Endothelial cell of umbilical vein (primary cell): ENCODE measurements at regions not wholly inside any gene's neighbourhood (a gene's known extent, or its start where the extent isn't known, plus 50 kb on each side); places are given as distances from the start of the nearest gene placed in this dataset.

Experiments used
- BruUV-seq: library from RNA; stranded (reverse); fragments of 400-500 nt; replicated peaks from 2 replicates; lab custom pipeline; 2021; lab: Mats Ljungman, UMichigan
- CTCF ChIA-PET: fragments of 300-600, 350-600 bp; sonication (Branson Sonifier 250); formaldehyde crosslinking; loops from one replicate; lab custom pipeline; 2021; ENCODE audit warnings: antibody characterized with exemption, inconsistent platforms; lab: Charles Lee
- POLR2A ChIA-PET: fragments of 300-600, 350-600 bp; sonication (Branson Sonifier 250); formaldehyde crosslinking; loops from one replicate; lab custom pipeline; 2021; ENCODE audit warnings: antibody characterized with exemption, inconsistent platforms; lab: Charles Lee
- DNase-seq: peaks from one replicate; pipeline ENCODE4 v3.0.0-alpha.2; 2011; ENCODE audit warnings: low read depth, low spot score
- FAIRE-seq: peaks from 2 replicates; lab custom pipeline; 2011; peaks lifted over from hg19 to GRCh38; lab: Jason Lieb, UNC
- H2AFZ ChIP-seq: 2 replicates; pipeline ENCODE4 v1.6.0; 2012; ENCODE audit warnings: low read depth, low read length, control low read depth, inconsistent platforms
- H3K27ac ChIP-seq: 2 replicates; pipeline ENCODE4 v1.5.1; 2011; ENCODE audit warnings: low read depth, mild to moderate bottlenecking, control low read depth, low read length, moderate library complexity; ENCODE audit not compliant: insufficient read depth
- H3K27me3 ChIP-seq, 2 experiments: 2 replicates each; pipeline versions ENCODE4 v1.6.0 to v1.6.1; 2011; ENCODE audit warnings: low read length in 2 of 2, mixed read lengths in 1 of 2; ENCODE audit not compliant: control insufficient read depth in 2 of 2, insufficient read depth in 2 of 2
- H3K36me3 ChIP-seq, 2 experiments: 2 replicates in 1 of 2; 3 replicates in 1 of 2; pipeline ENCODE4 v1.5.1; 2011; ENCODE audit warnings: low read length in 2 of 2, mild to moderate bottlenecking in 1 of 2, moderate library complexity in 1 of 2; ENCODE audit not compliant: control insufficient read depth in 2 of 2, insufficient read depth in 2 of 2; ENCODE audit errors: extremely low read depth in 1 of 2
- H3K4me1 ChIP-seq: 3 replicates; pipeline ENCODE4 v1.5.1; 2011; ENCODE audit warnings: mild to moderate bottlenecking, low read length; ENCODE audit not compliant: control insufficient read depth, insufficient read depth; ENCODE audit errors: extremely low read depth
- H3K4me2 ChIP-seq: 2 replicates; pipeline ENCODE4 v1.6.1; 2011; ENCODE audit warnings: low read length, control low read depth, mixed read lengths; ENCODE audit not compliant: insufficient read depth
- H3K4me3 ChIP-seq, 3 experiments: fragments of 200-600 bp in 1 of 3; sonication (generic), shearing (Covaris generic) in 1 of 3; replicated peaks in 1 of 3; 2 replicates each; pipeline ENCODE4 v1.5.1; 2011 to 2016; ENCODE audit warnings: control low read depth in 3 of 3, low read length in 3 of 3, mild to moderate bottlenecking in 2 of 3, inconsistent platforms in 1 of 3, low read depth in 1 of 3, moderate library complexity in 1 of 3; ENCODE audit not compliant: insufficient read depth in 1 of 3
- H3K79me2 ChIP-seq: 2 replicates; pipeline ENCODE4 v1.6.0; 2012; ENCODE audit warnings: low read length, inconsistent platforms; ENCODE audit not compliant: control insufficient read depth, insufficient read depth
- H3K9ac ChIP-seq: replicated peaks from 2 replicates; pipeline ENCODE3; 2011; ENCODE audit warnings: low read length, control low read depth; ENCODE audit not compliant: insufficient read depth; ENCODE audit errors: extremely low read depth
- H3K9me1 ChIP-seq: replicated peaks from 3 replicates; pipeline ENCODE4 v1.6.0; 2011; ENCODE audit warnings: mild to moderate bottlenecking, low read length; ENCODE audit not compliant: control insufficient read depth, insufficient read depth; ENCODE audit errors: extremely low read depth
- H3K9me3 ChIP-seq: replicated peaks from 2 replicates; pipeline ENCODE4 v1.5.1; 2012; ENCODE audit warnings: low read length, inconsistent platforms; ENCODE audit not compliant: control insufficient read depth, insufficient read depth
- H4K20me1 ChIP-seq: replicated peaks from 2 replicates; pipeline ENCODE3; 2011; ENCODE audit warnings: mild to moderate bottlenecking, low read length; ENCODE audit not compliant: control insufficient read depth, insufficient read depth; ENCODE audit errors: extremely low read depth
- CTCF ChIP-seq, 2 donors: IDR thresholded peaks; 1 replicate in 1 of 2; 2 replicates in 1 of 2; pipeline ENCODE4 v1.5.1; 2011; ENCODE audit warnings: low read length in 2 of 2, mild to moderate bottlenecking in 2 of 2, moderate library complexity in 2 of 2, control low read depth in 1 of 2, inconsistent platforms in 1 of 2, low read depth in 1 of 2; ENCODE audit not compliant: insufficient read depth in 1 of 2; ENCODE audit errors: extremely low read depth in 1 of 2
- EZH2 ChIP-seq: IDR thresholded peaks from 2 replicates; pipeline ENCODE4 v1.6.1; 2012; ENCODE audit warnings: borderline replicate concordance, low read depth, mild to moderate bottlenecking, moderate library complexity, low read length, inconsistent platforms; ENCODE audit not compliant: severe bottlenecking
- FOS ChIP-seq: IDR thresholded peaks from 2 replicates; pipeline ENCODE4 v1.6.1; 2011; ENCODE audit warnings: mild to moderate bottlenecking, low read length, moderate library complexity, borderline replicate concordance; ENCODE audit not compliant: insufficient read depth
- GATA2 ChIP-seq: IDR thresholded peaks from 2 replicates; pipeline ENCODE4 v1.7.0; 2011; ENCODE audit warnings: low read depth, mild to moderate bottlenecking, moderate library complexity, mixed read lengths, low read length; ENCODE audit not compliant: insufficient read length, insufficient read depth
- JUN ChIP-seq: IDR thresholded peaks from 2 replicates; pipeline ENCODE4 v1.6.1; 2011; ENCODE audit warnings: borderline replicate concordance, low read depth; ENCODE audit not compliant: insufficient read length, insufficient read depth
- MAX ChIP-seq: IDR thresholded peaks from 2 replicates; pipeline ENCODE4 v1.6.1; 2011; ENCODE audit not compliant: insufficient read depth, insufficient read length
- MYC ChIP-seq: IDR thresholded peaks from one replicate; pipeline ENCODE4 v1.6.1; 2011; ENCODE audit warnings: mild to moderate bottlenecking, low read depth, low read length
- POLR2A ChIP-seq: IDR thresholded peaks from 2 replicates; pipeline ENCODE4 v1.6.1; 2012; ENCODE audit warnings: low read depth, mild to moderate bottlenecking, control low read depth, low read length
- POLR2AphosphoS5 ChIP-seq: IDR thresholded peaks from 2 replicates; pipeline ENCODE4 v1.6.1; 2012; ENCODE audit warnings: low read depth, mild to moderate bottlenecking, control low read depth, low read length, moderate library complexity; ENCODE audit not compliant: insufficient read depth
- dilution Hi-C: fragments of 300-500 bp; cut with MboI; formaldehyde crosslinking; loops from one replicate; pipeline ENCODE4 v1.15.0; 2019; ENCODE audit warnings: low sequenced_read_pairs; ENCODE audit not compliant: extremely low pct_ligation_motif_present
- intact Hi-C: fragments of 100-400 bp; cut with micrococcal nuclease; formaldehyde crosslinking; loops from one replicate; pipeline ENCODE4 v1.10.0; 2022

- no peak overlapping the region for H2AFZ ChIP-seq
- H3K27ac ChIP-seq, result no peak overlapping the region
- no peak for TF ChIP-seq POLR2AphosphoS5
- TF ChIP-seq FOS, result no peak
- TF ChIP-seq MYC, result no peak
- no peak for TF ChIP-seq GATA2
- TF ChIP-seq MAX, result no peak
- no peak for TF ChIP-seq JUN
- TF ChIP-seq CTCF (IDR thresholded peaks at IDR 0.05; ENCODE audit: extremely low read depth in 1 of 2, insufficient read depth in 1 of 2, low read depth in 1 of 2, low read length in 2 of 2), result no peak
- TF ChIP-seq EZH2, result no peak
- TF ChIP-seq POLR2A, result no peak
- CTCF ChIA-PET, result interaction anchor here (1.1 kb wide), 1 partner anchor 24 kb away, joined by 3 read pairs; no protein-coding TSS in a partner anchor
- BruUV-seq, result no TSS peak
- dilution Hi-C loops, result no loop called here
- no peak overlapping the region for H3K4me3 ChIP-seq
- H3K9me3 ChIP-seq, result no peaks in the 10 kb centered on the region
- FAIRE-seq (no peak), DNase-seq (no peak)
- POLR2A ChIA-PET, result no interaction called here
- no peak overlapping the region for H3K9ac ChIP-seq
- intact Hi-C loops, result no loop called here
- no peaks in the 10 kb centered on the region for H3K9me1 ChIP-seq
- no peaks in the 10 kb centered on the region for H3K36me3 ChIP-seq
- H3K4me1 ChIP-seq, result no peaks in the 10 kb centered on the region
- no peaks in the 10 kb centered on the region for H4K20me1 ChIP-seq
- no peak overlapping the region for H3K4me2 ChIP-seq
- no peaks in the 10 kb centered on the region for H3K79me2 ChIP-seq
- H3K27me3 ChIP-seq, result no peaks in the 10 kb centered on the region
These were observed 141.8 kb downstream of the GRIN2B start for GRCh38 chr12:13839365-13840336.
